ENCODE measurements at regions not wholly inside any gene's neighbourhood (a gene's known extent, or its start where the extent isn't known, plus 50 kb on each side); places are given as distances from the start of the nearest gene placed in this dataset.

DNA sequence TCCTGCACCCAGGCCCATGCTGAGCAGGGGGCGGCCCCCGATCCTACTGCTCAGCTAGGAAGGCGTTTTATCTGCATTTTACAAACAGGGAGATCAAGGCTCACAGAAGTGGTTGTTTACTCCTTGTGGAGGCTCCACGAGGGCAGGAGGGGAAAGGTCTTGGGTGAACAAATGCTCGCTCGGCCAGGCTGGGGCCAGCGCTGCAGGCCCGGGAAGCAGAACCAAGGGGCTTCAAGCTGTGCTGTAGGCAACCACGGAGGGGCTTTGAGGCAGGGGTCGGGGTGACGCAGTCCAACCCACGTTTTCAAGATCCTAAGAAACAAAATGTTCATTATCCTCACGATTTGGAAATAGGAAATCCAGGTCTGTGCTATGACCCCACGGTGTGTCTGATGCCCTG is 125.8 kb downstream of the HMX1 start:
- TF ChIP-seq, protein P1, sequence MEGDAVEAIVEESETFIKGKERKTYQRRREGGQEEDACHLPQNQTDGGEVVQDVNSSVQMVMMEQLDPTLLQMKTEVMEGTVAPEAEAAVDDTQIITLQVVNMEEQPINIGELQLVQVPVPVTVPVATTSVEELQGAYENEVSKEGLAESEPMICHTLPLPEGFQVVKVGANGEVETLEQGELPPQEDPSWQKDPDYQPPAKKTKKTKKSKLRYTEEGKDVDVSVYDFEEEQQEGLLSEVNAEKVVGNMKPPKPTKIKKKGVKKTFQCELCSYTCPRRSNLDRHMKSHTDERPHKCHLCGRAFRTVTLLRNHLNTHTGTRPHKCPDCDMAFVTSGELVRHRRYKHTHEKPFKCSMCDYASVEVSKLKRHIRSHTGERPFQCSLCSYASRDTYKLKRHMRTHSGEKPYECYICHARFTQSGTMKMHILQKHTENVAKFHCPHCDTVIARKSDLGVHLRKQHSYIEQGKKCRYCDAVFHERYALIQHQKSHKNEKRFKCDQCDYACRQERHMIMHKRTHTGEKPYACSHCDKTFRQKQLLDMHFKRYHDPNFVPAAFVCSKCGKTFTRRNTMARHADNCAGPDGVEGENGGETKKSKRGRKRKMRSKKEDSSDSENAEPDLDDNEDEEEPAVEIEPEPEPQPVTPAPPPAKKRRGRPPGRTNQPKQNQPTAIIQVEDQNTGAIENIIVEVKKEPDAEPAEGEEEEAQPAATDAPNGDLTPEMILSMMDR (IDR thresholded peaks at IDR 0.05), result no peak
- no peak for TF ChIP-seq POLR2A (IDR thresholded peaks at IDR 0.05)
